ENCODE measurements at regions not wholly inside any gene's neighbourhood (a gene's known extent, or its start where the extent isn't known, plus 50 kb on each side); places are given as distances from the start of the nearest gene placed in this dataset.

- Histone ChIP-seq H3K27me3 (no peaks in the 10 kb centered on the region), H3K36me3 (no peaks in the 10 kb centered on the region), H3K9me3 (no peaks in the 10 kb centered on the region), H3K4me1 (ENCODE audit: insufficient read depth) (no peaks in the 10 kb centered on the region), H3K27ac (no peak overlapping the region), H3K4me3 (no peak overlapping the region)
- intact Hi-C loops (cut with DNase I), result no loop called here
- 58 to 72% (median 66%) methylated on average over 6 of the region's 6 CpGs for WGBS, 3 donors
- no peak for DNase-seq
- TF ChIP-seq POLR2A (IDR thresholded peaks at IDR 0.05) (no peak), EP300 (IDR thresholded peaks at IDR 0.05) (no peak), CTCF (IDR thresholded peaks at IDR 0.05) (no peak)
Measured at GRCh38 chr11:94705891-94706615, 62.1 kb upstream of the AMOTL1 start.

GRCh38 chr11:94708176-94708575, 60.0 kb upstream of the AMOTL1 start:
- Histone ChIP-seq H3K27me3 (no peaks in the 10 kb centered on the region), H3K36me3 (no peaks in the 10 kb centered on the region), H3K4me3 (no peak overlapping the region), H3K4me1 (ENCODE audit: insufficient read depth) (no peaks in the 10 kb centered on the region), H3K27ac (no peak overlapping the region), H3K9me3 (no peaks in the 10 kb centered on the region)
- no peak for DNase-seq
- no peak for TF ChIP-seq POLR2A (IDR thresholded peaks at IDR 0.05)
- TF ChIP-seq CTCF (IDR thresholded peaks at IDR 0.05), result no peak
- TF ChIP-seq EP300 (IDR thresholded peaks at IDR 0.05), result no peak
- intact Hi-C loops (cut with DNase I), result no loop called here
- WGBS, 3 donors, result 86 to 88% (median 86%) methylated on average over 4 of the region's 4 CpGs

- no peak for DNase-seq
- no peak for TF ChIP-seq CTCF (IDR thresholded peaks at IDR 0.05)
- no peak overlapping the region for H3K4me3 ChIP-seq
- H3K4me1 ChIP-seq (ENCODE audit: insufficient read depth), result no peaks in the 10 kb centered on the region
- 63 to 70% (median 67%) methylated on average over 4 of the region's 4 CpGs for WGBS, 3 donors
- intact Hi-C loops (cut with DNase I), result no loop called here
- no peaks in the 10 kb centered on the region for H3K9me3 ChIP-seq
- H3K27me3 ChIP-seq, result no peaks in the 10 kb centered on the region
- no peaks in the 10 kb centered on the region for H3K36me3 ChIP-seq
- no peak overlapping the region for H3K27ac ChIP-seq
Measured at GRCh38 chr11:94708642-94709041, 59.5 kb upstream of the AMOTL1 start.

- no peak for TF ChIP-seq CTCF (IDR thresholded peaks at IDR 0.05)
- TF ChIP-seq EP300 (IDR thresholded peaks at IDR 0.05), result no peak
- TF ChIP-seq POLR2A (IDR thresholded peaks at IDR 0.05), result no peak
- H3K27me3 ChIP-seq, result no peaks in the 10 kb centered on the region
- H3K9me3 ChIP-seq, result no peaks in the 10 kb centered on the region
- H3K4me3 ChIP-seq, result no peak overlapping the region
- no peaks in the 10 kb centered on the region for H3K36me3 ChIP-seq
- intact Hi-C loops (cut with DNase I), result no loop called here
- DNase-seq, result no peak
- no peaks in the 10 kb centered on the region for H3K4me1 ChIP-seq (ENCODE audit: insufficient read depth)
- H3K27ac ChIP-seq, result no peak overlapping the region
Measured at GRCh38 chr11:94715225-94715624, 52.9 kb upstream of the AMOTL1 start.

All from ovary (tissue), 7 donors.